ENCODE measurements at regions not wholly inside any gene's neighbourhood (a gene's known extent, or its start where the extent isn't known, plus 50 kb on each side); places are given as distances from the start of the nearest gene placed in this dataset.
A peak's percentile ranks its signal among the peaks of the same experiment; 100 is the strongest.
"Not testable (repeated sequence)": the region's sequence is repeated elsewhere in the genome, so short reads cannot be mapped to it uniquely, and the experiment has no call there.

GRCh38 chr15:59779110-59779509 is 90.0 kb upstream of the BNIP2 start:
- no peak for DNase-seq

- no peak for DNase-seq
Observed at GRCh38 chr15:59764775-59765174, 75.7 kb upstream of the BNIP2 start.

GRCh38 chr15:59762558-59762957 is 73.4 kb upstream of the BNIP2 start:
- DNase-seq, result no peak

GRCh38 chr15:59760256-59760655 is 71.1 kb upstream of the BNIP2 start:
- not testable (repeated sequence) for DNase-seq

- DNase-seq, result peak in 1 of 2 experiments; percentile 6
Observed at GRCh38 chr15:59751552-59752413, 62.7 kb upstream of the BNIP2 start.

- DNase-seq, result no peak
Observed at GRCh38 chr15:59746777-59747176, 57.7 kb upstream of the BNIP2 start.

GRCh38 chr15:59741274-59741906 is 52.3 kb upstream of the BNIP2 start:
- peak; percentile 64 to 87 for DNase-seq

GRCh38 chr15:59739557-59740186 is 50.6 kb upstream of the BNIP2 start:
- DNase-seq, result no peak
